H54 (cell line): ENCODE measurements at regions not wholly inside any gene's neighbourhood (a gene's known extent, or its start where the extent isn't known, plus 50 kb on each side); places are given as distances from the start of the nearest gene placed in this dataset.
A peak's percentile ranks its signal among the peaks of the same experiment; 100 is the strongest.

Experiments
- DNase-seq: peaks from one replicate; pipeline ENCODE4 v3.0.0; 2011; ENCODE audit warnings: low spot score, mixed read lengths; ENCODE audit not compliant: insufficient read length
- FAIRE-seq: peaks from 3 replicates; lab custom pipeline; 2011; peaks lifted over from hg19 to GRCh38; lab: Jason Lieb, UNC
- POLR2A ChIP-seq: IDR thresholded peaks from 2 replicates; pipeline ENCODE4 v1.6.1; 2011; ENCODE audit warnings: low read depth, mild to moderate bottlenecking, low read length

GRCh38 chr13:108156749-108157148 lies 58.6 kb downstream of the LIG4 start:
- FAIRE-seq, result peak; percentile 88
- no peak for TF ChIP-seq POLR2A
- no peak for DNase-seq

- FAIRE-seq (peak; percentile 94), DNase-seq (peak; percentile 25)
- TF ChIP-seq POLR2A, result no peak
Measured at GRCh38 chr13:108155185-108156106, 59.9 kb downstream of the LIG4 start.

GRCh38 chr13:108154421-108154858 lies 60.9 kb downstream of the LIG4 start:
- no peak for DNase-seq
- FAIRE-seq, result no peak
- no peak for TF ChIP-seq POLR2A

- FAIRE-seq, result no peak
- DNase-seq, result no peak
- TF ChIP-seq POLR2A, result no peak
Measured at GRCh38 chr13:108146642-108147041, 68.7 kb downstream of the LIG4 start.

- TF ChIP-seq POLR2A, result no peak
- FAIRE-seq (no peak), DNase-seq (no peak)
Measured at GRCh38 chr13:108142702-108143436, 72.5 kb downstream of the LIG4 start.

GRCh38 chr13:108137176-108137575 lies 78.2 kb downstream of the LIG4 start:
- no peak for TF ChIP-seq POLR2A
- DNase-seq (no peak), FAIRE-seq (no peak)

GRCh38 chr13:108127406-108127805 lies 87.9 kb downstream of the LIG4 start:
- no peak for FAIRE-seq
- DNase-seq, result no peak

GRCh38 chr13:108126056-108126455 lies 89.3 kb downstream of the LIG4 start:
- DNase-seq, result no peak
- TF ChIP-seq POLR2A, result no peak
- FAIRE-seq, result peak; percentile 57

More at GRCh38 chr13:108127406-108127805, 87.9 kb downstream of the LIG4 start:
- TF ChIP-seq POLR2A, result no peak

- no peak for TF ChIP-seq POLR2A
- FAIRE-seq (peak; percentile 91), DNase-seq (no peak)
Measured at GRCh38 chr13:108121406-108121805, 93.9 kb downstream of the LIG4 start.

- no peak for TF ChIP-seq POLR2A
- DNase-seq (no peak), FAIRE-seq (no peak)
Measured at GRCh38 chr13:108120856-108121255, 94.5 kb downstream of the LIG4 start.

GRCh38 chr13:108120302-108120701 lies 95.0 kb downstream of the LIG4 start:
- DNase-seq (no peak), FAIRE-seq (peak; percentile 99)
- TF ChIP-seq POLR2A, result no peak

GRCh38 chr13:108115738-108116137 lies 99.6 kb downstream of the LIG4 start:
- no peak for FAIRE-seq

GRCh38 chr13:108113407-108113806 lies 101.9 kb downstream of the LIG4 start:
- TF ChIP-seq POLR2A, result no peak
- no peak for FAIRE-seq
- no peak for DNase-seq

More at GRCh38 chr13:108115738-108116137, 99.6 kb downstream of the LIG4 start:
- no peak for TF ChIP-seq POLR2A
- no peak for DNase-seq

GRCh38 chr13:108104736-108105135 lies 110.6 kb downstream of the LIG4 start:
- no peak for TF ChIP-seq POLR2A
- no peak for DNase-seq
- FAIRE-seq, result peak; percentile 33
